SW480 (cell line): ENCODE measurements at regions not wholly inside any gene's neighbourhood (a gene's known extent, or its start where the extent isn't known, plus 50 kb on each side); places are given as distances from the start of the nearest gene placed in this dataset.
A peak's percentile ranks its signal among the peaks of the same experiment; 100 is the strongest.

Experiments
- DNase-seq: peaks from one replicate; pipeline ENCODE4 v3.0.0-alpha.2; 2016; ENCODE audit warnings: low spot score

DNA sequence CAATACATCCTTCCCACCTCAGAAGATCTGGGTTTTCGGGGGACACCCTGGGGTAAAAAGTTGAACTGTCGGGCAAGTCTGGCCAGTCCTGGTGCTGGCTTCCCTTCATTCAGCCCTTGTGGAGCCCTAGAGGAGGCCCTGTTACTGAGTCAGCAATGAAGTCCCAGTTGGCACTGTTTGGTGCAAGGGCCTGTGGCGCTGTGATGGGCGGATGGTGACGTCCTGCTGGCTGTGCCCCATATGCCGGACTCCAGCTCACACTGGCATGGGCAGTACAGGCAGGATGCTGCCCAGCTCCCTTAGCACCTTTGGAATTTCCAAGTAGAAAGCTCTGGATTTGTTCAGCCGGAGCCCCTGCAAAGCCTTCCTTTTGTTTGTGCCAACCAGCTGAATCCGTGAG is 186.2 kb upstream of the PMEPA1 start:
- DNase-seq = no peak

DNA sequence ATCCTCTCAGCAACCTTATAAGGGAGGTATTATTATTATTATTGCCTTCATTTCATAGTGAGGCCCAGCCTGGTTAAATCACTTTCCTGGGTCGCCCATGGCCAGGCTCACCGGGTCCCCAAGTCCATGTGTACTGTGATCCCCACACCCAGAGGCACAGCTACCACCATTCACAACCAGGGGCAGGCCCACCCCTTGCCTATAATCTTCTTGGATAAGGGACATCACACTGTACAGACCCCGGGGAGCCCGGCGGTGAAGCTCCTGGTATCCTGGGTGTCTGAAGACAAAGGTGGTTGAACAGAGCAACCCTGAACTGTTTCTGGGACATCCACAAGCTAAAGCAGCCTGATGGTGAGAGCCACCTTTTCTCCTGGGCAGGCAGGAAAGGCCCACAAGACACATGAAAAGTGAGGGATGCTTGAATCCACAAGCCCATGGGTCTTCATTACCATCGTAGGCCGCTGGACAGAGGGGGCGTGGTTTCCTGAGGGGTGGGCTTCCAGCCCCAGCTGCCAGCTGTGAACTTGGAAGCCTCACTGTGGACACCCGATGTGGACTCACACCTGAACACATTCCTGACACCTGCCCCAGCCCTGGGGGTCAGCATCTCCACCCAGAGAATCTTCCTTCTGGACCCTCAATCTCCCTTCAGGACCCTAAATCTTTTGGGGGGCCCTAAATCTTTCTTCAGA is 185.5 kb upstream of the PMEPA1 start:
- DNase-seq = no peak

DNA sequence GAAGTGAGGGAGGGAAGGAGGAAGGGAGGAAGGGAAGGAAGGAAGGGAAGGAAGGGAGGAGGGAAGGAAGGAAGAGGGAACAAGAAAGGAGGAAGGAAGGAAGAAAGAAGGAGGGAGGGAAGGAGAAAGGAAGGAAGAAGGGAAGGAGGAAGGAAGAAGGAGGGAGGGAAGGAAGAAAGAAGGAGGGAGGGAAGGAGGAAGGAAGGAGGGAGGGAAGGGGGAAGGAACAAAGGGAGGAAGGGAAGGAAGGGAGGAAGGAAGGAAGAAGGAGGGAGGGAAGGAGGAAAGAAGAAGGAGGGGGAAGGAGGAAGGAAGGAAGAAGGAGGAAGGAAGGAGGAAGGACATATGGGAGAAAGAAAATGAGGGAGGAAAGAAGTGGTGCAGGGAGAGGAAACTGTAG is 184.7 kb upstream of the PMEPA1 start:
- DNase-seq = no peak

DNA sequence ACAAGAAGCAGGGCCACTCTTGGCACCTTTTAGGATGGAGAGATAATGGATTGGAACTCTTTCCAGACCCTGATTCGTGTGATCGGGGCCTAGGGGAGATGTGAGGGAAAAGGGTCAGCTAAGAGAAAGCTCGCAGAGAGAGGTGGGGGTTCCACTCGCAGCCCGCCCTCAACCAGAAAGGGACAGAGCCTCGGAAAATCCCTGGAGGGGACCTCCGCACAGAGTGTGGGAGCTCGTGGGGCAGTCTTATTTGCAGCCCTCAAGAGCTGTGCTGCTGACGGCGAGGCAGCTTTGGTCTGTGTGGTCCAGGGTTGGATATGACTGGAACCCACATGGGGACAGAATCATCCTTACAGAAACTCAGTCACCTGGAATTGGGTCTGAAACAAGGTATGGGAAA is 184.3 kb upstream of the PMEPA1 start:
- DNase-seq = no peak

DNA sequence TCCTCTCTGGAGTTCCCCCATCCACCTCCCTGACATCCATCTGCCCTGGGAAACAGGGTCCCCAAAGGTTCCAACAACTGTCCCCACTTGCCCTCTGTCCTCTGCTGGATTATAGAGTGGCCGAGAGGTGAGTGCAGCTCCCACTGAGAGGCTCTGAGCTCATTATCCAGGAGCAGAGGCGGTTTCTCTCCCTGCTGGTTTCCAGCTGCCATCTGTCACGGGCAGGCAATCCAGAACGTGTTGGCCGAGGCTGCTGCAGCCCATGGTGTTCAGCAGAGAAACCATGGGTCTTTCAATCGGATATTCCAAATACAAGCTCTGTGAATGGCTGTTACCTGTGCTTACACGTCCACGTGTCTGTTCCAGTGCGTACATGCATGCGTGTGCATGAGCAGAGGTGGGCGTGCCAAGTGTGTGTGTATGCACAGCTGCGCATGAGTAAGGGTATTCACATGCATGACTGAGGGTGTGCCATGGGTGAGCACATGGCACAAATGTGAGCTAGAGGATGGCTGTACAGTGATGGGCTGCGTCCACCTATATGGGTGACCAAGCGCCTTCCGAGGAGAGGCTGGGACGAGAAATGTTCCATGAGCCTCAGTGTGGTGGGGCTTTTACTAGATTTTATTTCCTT is 183.7 kb upstream of the PMEPA1 start:
- DNase-seq = no peak

DNA sequence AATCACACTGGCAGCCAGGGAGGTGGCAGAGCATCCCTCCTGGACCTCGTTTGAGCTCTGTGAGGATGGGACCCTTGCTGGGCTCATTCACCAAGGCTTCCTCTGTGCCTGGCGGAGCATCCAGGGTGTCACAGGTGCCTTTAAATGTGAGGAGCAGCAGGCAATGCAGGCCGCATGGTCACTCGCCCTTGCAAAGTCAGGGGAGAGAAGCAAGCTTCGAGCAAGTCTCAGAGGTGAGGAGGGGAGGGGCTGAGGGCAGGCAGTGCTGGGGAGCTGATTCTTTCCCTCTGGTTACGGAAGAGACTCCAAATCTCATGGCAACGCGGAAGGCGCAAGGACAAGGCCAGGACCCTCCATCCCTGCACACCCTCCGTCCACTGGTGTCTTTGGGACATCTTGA is 182.7 kb upstream of the PMEPA1 start:
- no peak for DNase-seq

DNA sequence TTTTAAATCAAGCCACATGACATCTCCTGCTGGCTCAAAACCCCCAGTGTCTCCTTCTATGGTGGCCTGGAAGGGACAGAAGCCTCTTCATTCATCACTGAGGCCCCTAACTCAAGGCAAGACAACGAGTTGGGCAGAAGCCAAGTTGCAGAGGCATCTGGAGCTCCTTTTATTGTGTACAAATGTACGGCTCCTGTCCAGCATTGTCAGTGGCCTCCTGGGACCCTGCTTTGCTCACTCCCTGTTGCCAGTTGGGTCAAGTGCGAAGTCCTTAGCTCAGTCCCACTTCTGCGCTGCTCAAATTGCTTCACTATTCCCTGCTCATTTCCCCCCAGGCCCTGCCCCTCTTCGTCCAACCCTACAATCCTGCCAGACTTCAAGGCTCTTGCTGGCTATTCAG is 181.2 kb upstream of the PMEPA1 start:
- DNase-seq = no peak

DNA sequence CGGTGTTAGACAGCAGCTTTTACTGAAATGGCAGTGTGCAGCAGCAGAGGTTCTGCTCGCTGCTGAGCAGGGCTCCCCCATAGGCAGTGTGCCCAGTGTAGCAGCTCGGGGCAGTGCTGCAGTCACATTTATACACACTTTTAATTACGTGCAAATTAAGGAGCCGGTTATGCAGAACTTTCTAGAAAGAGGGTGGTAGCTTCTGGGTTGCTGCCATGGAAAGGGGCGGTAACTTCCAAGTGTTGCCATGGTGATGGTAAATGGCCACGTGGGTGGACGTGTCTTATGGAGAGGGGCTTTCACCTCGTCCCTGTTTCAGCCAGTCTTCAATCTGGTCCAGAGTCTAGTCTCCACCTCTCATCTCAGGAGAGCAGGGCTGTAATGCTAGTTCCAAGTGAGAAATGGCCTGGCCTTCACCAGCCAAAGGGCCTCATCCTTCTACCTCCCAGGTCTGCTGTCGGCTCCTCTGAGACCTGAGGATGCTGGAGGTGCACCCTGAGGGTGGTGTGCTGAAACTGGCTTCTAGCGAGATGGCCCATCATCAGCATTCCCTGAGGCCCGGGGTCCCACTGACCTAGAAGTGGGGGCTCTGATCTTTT is 180.5 kb upstream of the PMEPA1 start:
- no peak for DNase-seq

DNA sequence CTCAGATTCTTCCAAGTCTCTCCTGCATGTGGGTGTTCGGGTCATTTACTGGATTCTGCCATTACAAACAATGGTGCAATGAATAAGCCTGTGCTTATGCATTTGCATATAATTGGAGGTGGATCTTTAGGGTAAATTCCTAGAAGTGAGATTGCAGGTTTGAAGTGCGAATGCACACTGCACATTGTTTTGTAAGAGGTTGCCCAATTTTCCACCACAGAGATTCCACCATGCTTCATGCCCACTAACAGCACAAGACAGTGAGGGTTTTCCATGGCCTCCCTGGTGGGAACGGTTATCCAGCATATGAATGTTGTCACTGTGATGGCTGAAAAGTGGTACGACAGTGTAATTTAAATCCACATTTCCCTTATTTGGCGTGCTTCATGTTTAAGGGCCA is 178.8 kb upstream of the PMEPA1 start:
- DNase-seq = no peak

DNA sequence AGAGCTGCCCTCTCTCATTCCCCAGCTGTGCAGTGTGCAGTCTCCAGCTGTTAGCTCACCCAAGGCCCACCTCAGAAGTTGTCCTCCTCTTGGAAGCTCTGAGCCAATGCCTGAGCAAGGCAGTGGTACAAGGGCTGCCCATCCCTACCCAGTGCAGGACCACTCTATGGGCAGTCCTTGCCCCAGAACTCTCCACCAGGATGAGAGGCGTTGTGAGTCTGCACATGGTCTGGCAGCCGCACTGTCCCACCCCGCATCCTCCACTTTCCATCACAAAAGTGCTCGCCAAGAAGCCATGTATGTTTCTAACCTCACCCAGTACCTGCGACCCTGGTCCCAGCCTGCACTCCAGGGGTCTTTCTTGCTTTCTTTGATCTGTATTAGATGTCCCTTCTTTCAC is 175.1 kb upstream of the PMEPA1 start:
- no peak for DNase-seq

DNA sequence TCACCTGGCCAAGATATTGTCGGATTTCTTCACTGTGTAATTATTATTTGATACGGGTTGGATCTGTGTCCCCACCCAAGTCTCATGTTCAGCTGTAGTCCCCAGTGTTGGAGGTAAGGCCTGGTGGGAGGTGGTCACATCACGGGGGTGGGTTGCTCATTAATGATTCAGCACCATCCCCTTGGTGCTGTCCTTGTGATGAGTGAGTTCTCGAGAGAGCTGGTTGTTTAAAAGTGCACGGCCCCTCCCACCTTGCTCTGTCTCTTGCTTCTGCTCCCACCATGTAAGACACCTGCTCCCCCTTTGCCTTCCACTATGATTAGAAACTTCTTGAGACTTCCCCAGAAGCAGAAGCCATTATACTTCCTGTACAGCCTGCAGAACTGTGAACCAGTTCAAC is 173.9 kb upstream of the PMEPA1 start:
- DNase-seq = no peak

DNA sequence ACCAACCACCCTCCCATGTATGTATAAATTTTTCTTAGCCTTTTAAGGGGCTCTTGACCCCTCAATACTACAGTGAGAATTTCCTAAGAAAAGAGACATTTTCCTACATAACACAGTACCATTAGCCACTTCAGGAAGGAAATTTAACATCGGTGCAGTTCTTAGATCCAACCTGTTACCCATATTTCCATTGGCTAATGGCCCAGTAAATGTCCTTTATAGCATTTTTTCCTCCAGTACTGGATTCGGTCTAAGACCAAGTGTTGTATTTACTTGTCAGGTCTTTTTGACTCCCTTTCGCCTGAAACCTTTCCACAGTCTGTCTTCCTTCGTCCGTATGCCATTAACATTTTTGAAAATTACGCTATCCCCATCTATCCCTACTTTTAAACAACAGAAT is 173.4 kb upstream of the PMEPA1 start:
- no peak for DNase-seq

DNA sequence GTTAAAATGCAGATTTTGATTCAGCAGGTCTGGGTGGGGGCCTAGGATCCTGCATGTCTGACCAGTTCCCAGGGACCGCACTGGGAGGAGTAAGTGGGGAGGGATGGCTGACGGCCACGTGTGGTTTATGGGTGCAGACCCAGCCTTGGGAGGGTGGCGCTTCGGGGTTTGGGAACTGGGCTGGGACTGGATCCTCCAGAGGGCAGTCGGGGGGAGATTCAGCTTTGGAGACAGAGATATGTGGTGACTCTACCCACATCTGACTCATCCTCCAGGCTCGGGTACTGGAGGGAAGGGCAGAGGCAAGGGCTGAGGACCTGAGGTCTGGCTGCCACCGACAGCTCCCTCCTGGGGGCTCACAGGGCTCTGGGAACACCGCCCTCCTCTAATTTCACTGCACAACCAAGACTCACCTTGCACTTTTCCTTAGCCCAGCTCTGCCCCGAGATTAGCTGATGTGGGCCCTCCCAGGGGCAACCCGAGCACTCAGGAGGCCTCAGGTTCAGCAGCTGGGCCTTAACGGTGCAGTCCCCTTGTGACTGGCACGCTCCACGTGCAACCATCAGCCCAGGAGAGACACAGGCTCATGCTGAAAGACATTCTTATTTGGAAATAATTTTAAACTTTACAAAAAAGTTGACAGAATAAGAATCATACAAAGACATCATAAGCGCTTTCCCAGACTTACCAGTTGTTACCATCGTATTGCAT is 172.8 kb upstream of the PMEPA1 start:
- DNase-seq = peak; percentile 74

DNA sequence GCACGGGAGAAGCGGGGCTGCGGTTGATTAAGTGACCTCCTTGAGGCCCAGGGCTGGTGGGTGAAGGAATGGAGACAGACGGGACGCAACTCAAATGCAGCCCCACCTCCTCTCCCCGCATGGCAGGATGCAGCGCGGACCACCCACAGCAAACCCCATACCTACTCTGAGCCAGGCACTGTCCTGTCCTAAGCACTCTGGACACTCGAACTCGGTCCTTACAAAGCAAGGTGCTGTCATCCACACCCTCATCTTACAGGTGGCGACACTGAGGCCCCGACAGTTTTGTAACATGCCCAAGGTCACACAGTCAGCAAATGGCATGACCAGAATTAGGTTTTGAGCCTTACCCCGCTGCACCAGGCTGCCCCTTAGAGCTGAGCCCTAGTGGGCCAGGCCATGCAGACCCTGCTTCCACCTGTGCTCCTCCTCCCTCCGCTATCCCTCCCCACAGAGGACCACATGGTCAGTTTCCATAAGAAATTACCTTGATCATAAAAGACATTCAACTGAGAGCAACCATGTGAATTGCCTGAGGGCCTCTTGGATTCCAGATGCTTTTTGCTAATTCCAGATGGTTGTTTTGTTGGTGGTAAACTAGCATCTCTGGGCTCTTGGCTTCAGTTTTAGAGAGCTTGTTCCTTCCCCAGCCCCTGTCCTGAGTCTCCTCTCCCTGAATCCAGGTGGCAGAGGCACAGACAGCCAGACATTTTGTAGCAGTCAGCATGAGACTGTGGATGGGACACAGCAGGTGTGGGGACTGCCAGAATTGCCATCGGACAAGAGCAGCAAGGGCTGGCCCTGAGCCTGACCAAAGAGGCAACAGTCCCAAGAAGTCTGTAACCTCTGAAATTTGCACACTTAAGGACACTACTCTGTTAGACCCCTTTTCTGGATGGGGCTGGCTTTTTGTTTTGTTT is 171.9 kb upstream of the PMEPA1 start:
- no peak for DNase-seq

DNA sequence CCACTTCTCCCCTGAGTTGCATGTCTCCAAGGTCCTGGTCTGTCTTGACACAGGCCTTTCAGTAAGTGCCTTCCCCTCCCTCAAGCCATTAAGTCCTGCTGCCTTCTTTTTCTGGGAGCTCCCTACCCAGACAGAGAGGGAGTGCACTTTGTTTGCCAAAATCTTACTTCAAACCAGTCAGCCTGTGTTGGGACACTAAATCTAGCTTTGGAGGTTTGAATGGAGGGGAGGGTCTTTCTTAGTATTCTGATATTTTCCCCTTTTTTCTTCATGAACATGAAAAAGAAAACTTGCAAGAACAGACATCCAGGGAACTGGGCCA is 170.7 kb upstream of the PMEPA1 start:
- DNase-seq = no peak

DNA sequence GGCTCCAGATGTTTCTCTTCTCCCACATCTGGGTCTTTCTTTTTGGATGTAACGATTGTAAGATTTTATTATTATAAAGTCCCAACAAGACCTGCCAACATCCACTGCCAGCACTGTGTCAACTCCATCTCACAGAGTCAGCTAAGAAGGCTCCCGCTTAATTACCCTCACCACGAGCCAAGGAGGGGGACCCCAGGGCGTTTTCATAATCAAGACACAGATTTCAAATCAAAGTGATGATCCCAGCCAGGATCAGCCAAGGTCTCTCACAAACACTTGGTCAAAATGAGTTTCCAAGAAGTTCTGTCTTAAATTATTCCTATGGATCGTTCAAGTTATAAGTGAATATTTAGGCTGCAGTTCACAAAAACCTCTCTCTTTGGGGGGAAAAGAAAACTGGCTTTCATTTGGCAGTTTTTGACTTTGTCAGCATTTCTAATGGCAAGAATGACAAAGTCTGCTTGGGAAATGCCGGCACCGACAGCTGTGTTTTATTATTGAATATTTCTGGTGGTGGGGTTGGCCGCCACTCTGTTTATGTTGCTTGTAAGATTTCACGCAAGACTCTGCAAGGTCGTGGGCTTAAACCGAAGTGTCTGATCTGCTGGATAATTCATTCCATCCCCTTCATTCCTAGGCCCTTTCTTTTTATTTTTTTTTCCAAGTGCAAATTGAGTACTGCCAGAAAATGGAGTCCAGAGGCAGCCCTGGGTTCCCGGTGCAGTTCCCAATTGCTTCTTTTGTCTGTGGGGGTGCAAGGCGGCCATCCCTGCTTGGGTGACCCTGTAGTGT is 170.2 kb upstream of the PMEPA1 start:
- no peak for DNase-seq

DNA sequence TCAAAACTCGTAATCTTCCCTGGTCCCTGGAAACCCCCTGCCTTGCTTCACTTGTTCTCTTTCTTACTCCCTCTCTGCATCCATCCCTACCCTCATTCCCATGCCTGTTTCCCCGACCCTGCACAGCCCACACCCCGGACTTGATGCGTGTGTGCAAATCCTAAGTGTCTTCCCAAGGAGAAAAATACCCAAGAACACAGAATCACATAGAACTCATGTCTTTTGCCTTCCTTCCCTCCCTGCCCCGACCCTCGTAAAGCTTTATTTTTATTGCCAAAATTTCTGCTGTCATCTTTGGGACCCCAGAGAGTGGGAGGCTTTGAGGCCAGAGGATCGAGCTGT is 169.6 kb upstream of the PMEPA1 start:
- no peak for DNase-seq

DNA sequence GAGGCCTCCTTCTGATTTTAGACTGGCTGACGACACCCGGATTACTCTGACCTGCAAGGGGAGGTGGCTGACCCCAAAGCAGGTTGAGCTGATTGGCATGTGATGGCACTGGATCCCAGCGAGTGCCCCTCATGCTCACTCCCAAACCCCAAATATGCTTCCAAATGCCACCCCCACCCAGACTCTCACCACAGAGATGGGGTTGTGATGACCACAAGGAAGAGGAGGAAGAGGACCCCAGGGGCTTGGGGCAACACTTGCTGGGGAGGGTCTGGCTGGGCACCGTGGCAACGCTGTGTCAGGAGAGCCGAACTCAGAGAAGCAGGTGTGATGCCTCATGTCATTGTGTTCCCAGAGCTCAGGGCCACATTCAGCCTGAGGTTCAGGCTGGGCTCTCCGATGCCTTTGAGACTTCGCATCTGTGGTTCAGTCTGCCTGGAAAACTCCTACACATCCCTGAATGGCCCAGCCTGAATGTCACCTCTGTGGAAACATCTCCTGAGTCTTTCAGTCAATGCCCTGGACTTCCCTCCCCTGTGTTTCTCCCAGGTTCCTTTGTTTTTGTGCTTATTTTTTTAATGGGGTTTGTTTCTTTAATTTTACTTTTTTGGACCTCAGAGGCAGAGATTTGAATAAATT is 169.1 kb upstream of the PMEPA1 start:
- no peak for DNase-seq

DNA sequence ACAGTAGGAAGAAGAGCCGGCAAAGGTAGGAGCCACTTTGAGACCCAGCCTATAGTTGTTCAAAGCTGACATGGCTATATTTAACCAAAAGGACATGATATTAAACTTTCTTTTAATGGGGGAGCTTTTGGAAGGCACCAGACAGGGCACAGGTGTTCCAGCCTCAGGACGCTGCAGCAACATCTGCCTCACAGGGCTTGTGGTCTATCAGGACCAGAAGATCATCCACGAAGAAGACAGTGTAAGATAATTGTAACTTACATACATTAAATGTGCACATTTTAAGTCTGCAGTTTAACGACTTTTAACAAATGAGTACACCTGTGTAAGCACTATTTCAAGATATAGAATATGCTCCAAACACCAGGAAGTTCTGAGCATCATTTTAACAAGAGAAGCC is 168.2 kb upstream of the PMEPA1 start:
- DNase-seq = no peak

DNA sequence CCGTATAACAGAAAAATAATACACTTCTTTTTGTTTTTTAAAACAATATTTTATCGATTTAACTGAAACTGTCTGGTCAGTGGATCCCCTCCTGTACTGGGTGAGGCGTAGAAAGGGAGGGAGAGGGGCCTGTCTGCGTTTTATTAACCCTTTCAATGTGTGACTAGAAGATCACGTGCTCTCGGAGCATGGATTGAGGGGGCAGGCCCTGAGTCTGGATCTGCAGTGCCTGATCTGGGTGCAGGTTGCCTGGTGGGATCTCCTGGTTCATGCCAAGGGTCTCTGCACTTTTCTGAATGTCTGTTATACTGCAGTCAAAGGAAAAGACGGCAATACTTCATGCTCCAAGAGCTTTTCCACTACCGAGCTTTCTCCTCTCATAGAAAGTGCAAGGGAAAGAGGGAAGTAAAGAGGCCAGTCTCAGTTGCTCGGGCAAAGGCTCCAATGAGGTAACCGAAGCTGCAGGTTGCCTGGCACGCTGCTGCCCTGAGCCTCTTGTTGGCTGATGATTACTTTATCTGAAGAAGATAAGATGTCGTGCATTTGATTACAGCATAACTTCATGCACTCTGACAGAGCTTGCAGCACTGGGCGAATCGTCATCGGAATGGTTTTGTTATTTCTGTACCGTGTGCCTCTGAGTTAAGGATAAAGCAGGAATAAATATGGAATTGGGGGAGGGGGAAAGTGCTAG is 167.5 kb upstream of the PMEPA1 start:
- DNase-seq = no peak
